ENCODE measurements at regions not wholly inside any gene's neighbourhood (a gene's known extent, or its start where the extent isn't known, plus 50 kb on each side); places are given as distances from the start of the nearest gene placed in this dataset.

GRCh38 chr3:103169289-103169688 lies 734.5 kb downstream of the ZPLD1 start:
- TF ChIP-seq, protein P1, sequence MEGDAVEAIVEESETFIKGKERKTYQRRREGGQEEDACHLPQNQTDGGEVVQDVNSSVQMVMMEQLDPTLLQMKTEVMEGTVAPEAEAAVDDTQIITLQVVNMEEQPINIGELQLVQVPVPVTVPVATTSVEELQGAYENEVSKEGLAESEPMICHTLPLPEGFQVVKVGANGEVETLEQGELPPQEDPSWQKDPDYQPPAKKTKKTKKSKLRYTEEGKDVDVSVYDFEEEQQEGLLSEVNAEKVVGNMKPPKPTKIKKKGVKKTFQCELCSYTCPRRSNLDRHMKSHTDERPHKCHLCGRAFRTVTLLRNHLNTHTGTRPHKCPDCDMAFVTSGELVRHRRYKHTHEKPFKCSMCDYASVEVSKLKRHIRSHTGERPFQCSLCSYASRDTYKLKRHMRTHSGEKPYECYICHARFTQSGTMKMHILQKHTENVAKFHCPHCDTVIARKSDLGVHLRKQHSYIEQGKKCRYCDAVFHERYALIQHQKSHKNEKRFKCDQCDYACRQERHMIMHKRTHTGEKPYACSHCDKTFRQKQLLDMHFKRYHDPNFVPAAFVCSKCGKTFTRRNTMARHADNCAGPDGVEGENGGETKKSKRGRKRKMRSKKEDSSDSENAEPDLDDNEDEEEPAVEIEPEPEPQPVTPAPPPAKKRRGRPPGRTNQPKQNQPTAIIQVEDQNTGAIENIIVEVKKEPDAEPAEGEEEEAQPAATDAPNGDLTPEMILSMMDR (IDR thresholded peaks at IDR 0.05; ENCODE audit: low read length): no peak
- no peak for TF ChIP-seq EZH2 (optimal IDR thresholded peaks at IDR 0.05; ENCODE audit: low read depth, low read length)

All from MM.1S (cell line).